Endothelial cell of umbilical vein (primary cell): ENCODE measurements at regions not wholly inside any gene's neighbourhood (a gene's known extent, or its start where the extent isn't known, plus 50 kb on each side); places are given as distances from the start of the nearest gene placed in this dataset.

Experiments used
- BruUV-seq: library from RNA; stranded (reverse); fragments of 400-500 nt; replicated peaks from 2 replicates; lab custom pipeline; 2021; lab: Mats Ljungman, UMichigan
- CTCF ChIA-PET: fragments of 300-600, 350-600 bp; sonication (Branson Sonifier 250); formaldehyde crosslinking; loops from one replicate; lab custom pipeline; 2021; ENCODE audit warnings: antibody characterized with exemption, inconsistent platforms; lab: Charles Lee
- POLR2A ChIA-PET: fragments of 300-600, 350-600 bp; sonication (Branson Sonifier 250); formaldehyde crosslinking; loops from one replicate; lab custom pipeline; 2021; ENCODE audit warnings: antibody characterized with exemption, inconsistent platforms; lab: Charles Lee
- DNase-seq: peaks from one replicate; pipeline ENCODE4 v3.0.0-alpha.2; 2011; ENCODE audit warnings: low read depth, low spot score
- FAIRE-seq: peaks from 2 replicates; lab custom pipeline; 2011; peaks lifted over from hg19 to GRCh38; lab: Jason Lieb, UNC
- H2AFZ ChIP-seq: 2 replicates; pipeline ENCODE4 v1.6.0; 2012; ENCODE audit warnings: low read depth, low read length, control low read depth, inconsistent platforms
- H3K27ac ChIP-seq: 2 replicates; pipeline ENCODE4 v1.5.1; 2011; ENCODE audit warnings: low read depth, mild to moderate bottlenecking, control low read depth, low read length, moderate library complexity; ENCODE audit not compliant: insufficient read depth
- H3K27me3 ChIP-seq, 2 experiments: 2 replicates each; pipeline versions ENCODE4 v1.6.0 to v1.6.1; 2011; ENCODE audit warnings: low read length in 2 of 2, mixed read lengths in 1 of 2; ENCODE audit not compliant: control insufficient read depth in 2 of 2, insufficient read depth in 2 of 2
- H3K36me3 ChIP-seq, 2 experiments: 2 replicates in 1 of 2; 3 replicates in 1 of 2; pipeline ENCODE4 v1.5.1; 2011; ENCODE audit warnings: low read length in 2 of 2, mild to moderate bottlenecking in 1 of 2, moderate library complexity in 1 of 2; ENCODE audit not compliant: control insufficient read depth in 2 of 2, insufficient read depth in 2 of 2; ENCODE audit errors: extremely low read depth in 1 of 2
- H3K4me1 ChIP-seq: 3 replicates; pipeline ENCODE4 v1.5.1; 2011; ENCODE audit warnings: mild to moderate bottlenecking, low read length; ENCODE audit not compliant: control insufficient read depth, insufficient read depth; ENCODE audit errors: extremely low read depth
- H3K4me2 ChIP-seq: 2 replicates; pipeline ENCODE4 v1.6.1; 2011; ENCODE audit warnings: low read length, control low read depth, mixed read lengths; ENCODE audit not compliant: insufficient read depth
- H3K4me3 ChIP-seq, 3 experiments: fragments of 200-600 bp in 1 of 3; sonication (generic), shearing (Covaris generic) in 1 of 3; replicated peaks in 1 of 3; 2 replicates each; pipeline ENCODE4 v1.5.1; 2011 to 2016; ENCODE audit warnings: control low read depth in 3 of 3, low read length in 3 of 3, mild to moderate bottlenecking in 2 of 3, inconsistent platforms in 1 of 3, low read depth in 1 of 3, moderate library complexity in 1 of 3; ENCODE audit not compliant: insufficient read depth in 1 of 3
- H3K79me2 ChIP-seq: 2 replicates; pipeline ENCODE4 v1.6.0; 2012; ENCODE audit warnings: low read length, inconsistent platforms; ENCODE audit not compliant: control insufficient read depth, insufficient read depth
- H3K9ac ChIP-seq: replicated peaks from 2 replicates; pipeline ENCODE3; 2011; ENCODE audit warnings: low read length, control low read depth; ENCODE audit not compliant: insufficient read depth; ENCODE audit errors: extremely low read depth
- H3K9me1 ChIP-seq: replicated peaks from 3 replicates; pipeline ENCODE4 v1.6.0; 2011; ENCODE audit warnings: mild to moderate bottlenecking, low read length; ENCODE audit not compliant: control insufficient read depth, insufficient read depth; ENCODE audit errors: extremely low read depth
- H3K9me3 ChIP-seq: replicated peaks from 2 replicates; pipeline ENCODE4 v1.5.1; 2012; ENCODE audit warnings: low read length, inconsistent platforms; ENCODE audit not compliant: control insufficient read depth, insufficient read depth
- H4K20me1 ChIP-seq: replicated peaks from 2 replicates; pipeline ENCODE3; 2011; ENCODE audit warnings: mild to moderate bottlenecking, low read length; ENCODE audit not compliant: control insufficient read depth, insufficient read depth; ENCODE audit errors: extremely low read depth
- EZH2 ChIP-seq: IDR thresholded peaks from 2 replicates; pipeline ENCODE4 v1.6.1; 2012; ENCODE audit warnings: borderline replicate concordance, low read depth, mild to moderate bottlenecking, moderate library complexity, low read length, inconsistent platforms; ENCODE audit not compliant: severe bottlenecking
- FOS ChIP-seq: IDR thresholded peaks from 2 replicates; pipeline ENCODE4 v1.6.1; 2011; ENCODE audit warnings: mild to moderate bottlenecking, low read length, moderate library complexity, borderline replicate concordance; ENCODE audit not compliant: insufficient read depth
- GATA2 ChIP-seq: IDR thresholded peaks from 2 replicates; pipeline ENCODE4 v1.7.0; 2011; ENCODE audit warnings: low read depth, mild to moderate bottlenecking, moderate library complexity, mixed read lengths, low read length; ENCODE audit not compliant: insufficient read length, insufficient read depth
- JUN ChIP-seq: IDR thresholded peaks from 2 replicates; pipeline ENCODE4 v1.6.1; 2011; ENCODE audit warnings: borderline replicate concordance, low read depth; ENCODE audit not compliant: insufficient read length, insufficient read depth
- MYC ChIP-seq: IDR thresholded peaks from one replicate; pipeline ENCODE4 v1.6.1; 2011; ENCODE audit warnings: mild to moderate bottlenecking, low read depth, low read length
- POLR2A ChIP-seq: IDR thresholded peaks from 2 replicates; pipeline ENCODE4 v1.6.1; 2012; ENCODE audit warnings: low read depth, mild to moderate bottlenecking, control low read depth, low read length
- POLR2AphosphoS5 ChIP-seq: IDR thresholded peaks from 2 replicates; pipeline ENCODE4 v1.6.1; 2012; ENCODE audit warnings: low read depth, mild to moderate bottlenecking, control low read depth, low read length, moderate library complexity; ENCODE audit not compliant: insufficient read depth
- dilution Hi-C: fragments of 300-500 bp; cut with MboI; formaldehyde crosslinking; loops from one replicate; pipeline ENCODE4 v1.15.0; 2019; ENCODE audit warnings: low sequenced_read_pairs; ENCODE audit not compliant: extremely low pct_ligation_motif_present
- intact Hi-C: fragments of 100-400 bp; cut with micrococcal nuclease; formaldehyde crosslinking; loops from one replicate; pipeline ENCODE4 v1.10.0; 2022
- TF ChIP-seq, protein P1 (sequence below): IDR thresholded peaks from 2 replicates; pipeline ENCODE4 v1.6.1; 2011; ENCODE audit not compliant: insufficient read depth, insufficient read length
- TF ChIP-seq, protein P2 (sequence below), 2 donors: IDR thresholded peaks; 1 replicate in 1 of 2; 2 replicates in 1 of 2; pipeline ENCODE4 v1.5.1; 2011; ENCODE audit warnings: low read length in 2 of 2, mild to moderate bottlenecking in 2 of 2, moderate library complexity in 2 of 2, control low read depth in 1 of 2, inconsistent platforms in 1 of 2, low read depth in 1 of 2; ENCODE audit not compliant: insufficient read depth in 1 of 2; ENCODE audit errors: extremely low read depth in 1 of 2

DNA sequence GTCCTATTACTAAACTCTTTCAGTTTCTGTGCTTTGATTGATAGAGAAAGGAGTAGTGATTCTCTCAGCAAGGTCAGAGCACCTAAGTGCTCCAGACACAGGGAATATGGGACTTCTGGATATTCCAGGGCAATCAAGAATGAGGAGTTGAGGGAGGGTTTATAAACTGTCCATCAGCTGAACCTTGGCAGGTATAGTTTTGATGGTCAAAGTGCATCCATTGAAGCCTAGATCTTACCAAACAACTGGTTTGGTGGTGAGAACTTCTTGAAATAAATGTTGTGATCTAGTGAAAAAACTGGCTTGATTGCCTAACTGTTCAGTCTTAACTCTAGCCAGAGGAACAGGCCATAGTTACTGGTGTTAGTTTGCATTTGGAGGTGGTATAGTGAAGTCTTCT is 207.0 kb upstream of the ONECUT1 start:
- TF ChIP-seq GATA2, result no peak
- no peak for TF ChIP-seq EZH2
- TF ChIP-seq, protein P1, sequence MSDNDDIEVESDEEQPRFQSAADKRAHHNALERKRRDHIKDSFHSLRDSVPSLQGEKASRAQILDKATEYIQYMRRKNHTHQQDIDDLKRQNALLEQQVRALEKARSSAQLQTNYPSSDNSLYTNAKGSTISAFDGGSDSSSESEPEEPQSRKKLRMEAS, result no peak
- no peak for TF ChIP-seq POLR2A
- TF ChIP-seq FOS, result no peak
- no peak for TF ChIP-seq POLR2AphosphoS5
- no peak for TF ChIP-seq JUN
- TF ChIP-seq, protein P2, sequence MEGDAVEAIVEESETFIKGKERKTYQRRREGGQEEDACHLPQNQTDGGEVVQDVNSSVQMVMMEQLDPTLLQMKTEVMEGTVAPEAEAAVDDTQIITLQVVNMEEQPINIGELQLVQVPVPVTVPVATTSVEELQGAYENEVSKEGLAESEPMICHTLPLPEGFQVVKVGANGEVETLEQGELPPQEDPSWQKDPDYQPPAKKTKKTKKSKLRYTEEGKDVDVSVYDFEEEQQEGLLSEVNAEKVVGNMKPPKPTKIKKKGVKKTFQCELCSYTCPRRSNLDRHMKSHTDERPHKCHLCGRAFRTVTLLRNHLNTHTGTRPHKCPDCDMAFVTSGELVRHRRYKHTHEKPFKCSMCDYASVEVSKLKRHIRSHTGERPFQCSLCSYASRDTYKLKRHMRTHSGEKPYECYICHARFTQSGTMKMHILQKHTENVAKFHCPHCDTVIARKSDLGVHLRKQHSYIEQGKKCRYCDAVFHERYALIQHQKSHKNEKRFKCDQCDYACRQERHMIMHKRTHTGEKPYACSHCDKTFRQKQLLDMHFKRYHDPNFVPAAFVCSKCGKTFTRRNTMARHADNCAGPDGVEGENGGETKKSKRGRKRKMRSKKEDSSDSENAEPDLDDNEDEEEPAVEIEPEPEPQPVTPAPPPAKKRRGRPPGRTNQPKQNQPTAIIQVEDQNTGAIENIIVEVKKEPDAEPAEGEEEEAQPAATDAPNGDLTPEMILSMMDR (IDR thresholded peaks at IDR 0.05; ENCODE audit: extremely low read depth in 1 of 2, insufficient read depth in 1 of 2, low read depth in 1 of 2, low read length in 2 of 2), result no peak
- TF ChIP-seq MYC, result no peak
- H3K9me3 ChIP-seq, result no peaks in the 10 kb centered on the region
- H3K27ac ChIP-seq, result no peak overlapping the region
- no peaks in the 10 kb centered on the region for H3K36me3 ChIP-seq
- no peak overlapping the region for H3K9ac ChIP-seq
- BruUV-seq, result no TSS peak
- ChIA-PET POLR2A (no interaction called here), CTCF (no interaction called here)
- H3K9me1 ChIP-seq, result no peaks in the 10 kb centered on the region
- H3K79me2 ChIP-seq, result no peaks in the 10 kb centered on the region
- H3K27me3 ChIP-seq, result no peaks in the 10 kb centered on the region
- no peaks in the 10 kb centered on the region for H4K20me1 ChIP-seq
- intact Hi-C loops, result no loop called here
- DNase-seq (no peak), FAIRE-seq (no peak)
- no peak overlapping the region for H2AFZ ChIP-seq
- dilution Hi-C loops, result no loop called here
- no peak overlapping the region for H3K4me2 ChIP-seq
- H3K4me1 ChIP-seq, result no peaks in the 10 kb centered on the region
- no peak overlapping the region for H3K4me3 ChIP-seq
